Endothelial cell (in vitro differentiated cells): ENCODE measurements at regions not wholly inside any gene's neighbourhood (a gene's known extent, or its start where the extent isn't known, plus 50 kb on each side); places are given as distances from the start of the nearest gene placed in this dataset.

Source experiments
- DNase-seq: peaks from one replicate; pipeline ENCODE4 v3.0.0; 2021; ENCODE audit warnings: low spot score
- H3K27ac Mint-ChIP-seq: one replicate; pipeline ENCODE4 v1.8.0; 2021; ENCODE audit warnings: mixed read lengths, inconsistent platforms; ENCODE audit not compliant: unreplicated experiment
- H3K27me3 Mint-ChIP-seq: one replicate; pipeline ENCODE4 v1.8.0; 2021; ENCODE audit warnings: mild to moderate bottlenecking, moderate library complexity, mixed read lengths, inconsistent platforms; ENCODE audit not compliant: unreplicated experiment
- H3K36me3 Mint-ChIP-seq: one replicate; pipeline ENCODE4 v1.8.0; 2021; ENCODE audit warnings: mild to moderate bottlenecking, low read depth, mixed read lengths, inconsistent platforms; ENCODE audit not compliant: unreplicated experiment
- H3K4me1 Mint-ChIP-seq: one replicate; pipeline ENCODE4 v1.8.0; 2021; ENCODE audit warnings: mild to moderate bottlenecking, mixed read lengths, inconsistent platforms; ENCODE audit not compliant: unreplicated experiment
- H3K4me3 Mint-ChIP-seq: one replicate; pipeline ENCODE4 v1.8.0; 2021; ENCODE audit warnings: mild to moderate bottlenecking, mixed read lengths, inconsistent platforms; ENCODE audit not compliant: unreplicated experiment
- H3K9me3 Mint-ChIP-seq: one replicate; pipeline ENCODE4 v1.8.0; 2021; ENCODE audit warnings: mixed read lengths, inconsistent platforms; ENCODE audit not compliant: unreplicated experiment
- TF ChIP-seq, protein P1 (sequence below): fragments of 200-600 bp; sonication (generic); IDR thresholded peaks from one replicate; pipeline ENCODE4 v1.5.0; 2021; ENCODE audit warnings: antibody characterized with exemption; ENCODE audit not compliant: unreplicated experiment

DNA sequence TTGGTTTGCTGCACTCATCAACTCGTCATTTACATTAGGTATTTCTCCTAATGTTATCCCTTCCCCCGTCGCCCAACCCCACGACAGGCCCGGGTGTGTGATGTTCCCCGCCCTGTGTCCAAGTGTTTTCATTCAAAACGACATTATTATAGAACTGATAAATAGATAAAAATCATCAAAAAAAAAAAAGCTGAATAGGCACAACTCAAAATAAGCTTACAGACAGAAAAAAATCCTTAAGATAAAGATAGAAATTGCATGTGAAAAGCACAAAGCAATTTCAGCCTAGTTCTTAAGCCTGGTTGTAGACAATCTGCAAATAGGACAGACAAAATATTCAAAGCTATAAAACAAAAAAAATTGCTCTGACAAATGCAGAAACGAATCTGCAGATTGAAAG is 142.9 kb upstream of the LNX1 start:
- Mint-ChIP-seq H3K9me3 (no peaks in the 10 kb centered on the region), H3K36me3 (no peaks in the 10 kb centered on the region), H3K4me1 (no peaks in the 10 kb centered on the region), H3K27me3 (peaks cover 3% of the 10 kb centered on the region), H3K4me3 (no peak overlapping the region), H3K27ac (no peak overlapping the region)
- no peak for DNase-seq
- TF ChIP-seq, protein P1, sequence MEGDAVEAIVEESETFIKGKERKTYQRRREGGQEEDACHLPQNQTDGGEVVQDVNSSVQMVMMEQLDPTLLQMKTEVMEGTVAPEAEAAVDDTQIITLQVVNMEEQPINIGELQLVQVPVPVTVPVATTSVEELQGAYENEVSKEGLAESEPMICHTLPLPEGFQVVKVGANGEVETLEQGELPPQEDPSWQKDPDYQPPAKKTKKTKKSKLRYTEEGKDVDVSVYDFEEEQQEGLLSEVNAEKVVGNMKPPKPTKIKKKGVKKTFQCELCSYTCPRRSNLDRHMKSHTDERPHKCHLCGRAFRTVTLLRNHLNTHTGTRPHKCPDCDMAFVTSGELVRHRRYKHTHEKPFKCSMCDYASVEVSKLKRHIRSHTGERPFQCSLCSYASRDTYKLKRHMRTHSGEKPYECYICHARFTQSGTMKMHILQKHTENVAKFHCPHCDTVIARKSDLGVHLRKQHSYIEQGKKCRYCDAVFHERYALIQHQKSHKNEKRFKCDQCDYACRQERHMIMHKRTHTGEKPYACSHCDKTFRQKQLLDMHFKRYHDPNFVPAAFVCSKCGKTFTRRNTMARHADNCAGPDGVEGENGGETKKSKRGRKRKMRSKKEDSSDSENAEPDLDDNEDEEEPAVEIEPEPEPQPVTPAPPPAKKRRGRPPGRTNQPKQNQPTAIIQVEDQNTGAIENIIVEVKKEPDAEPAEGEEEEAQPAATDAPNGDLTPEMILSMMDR: no peak

DNA sequence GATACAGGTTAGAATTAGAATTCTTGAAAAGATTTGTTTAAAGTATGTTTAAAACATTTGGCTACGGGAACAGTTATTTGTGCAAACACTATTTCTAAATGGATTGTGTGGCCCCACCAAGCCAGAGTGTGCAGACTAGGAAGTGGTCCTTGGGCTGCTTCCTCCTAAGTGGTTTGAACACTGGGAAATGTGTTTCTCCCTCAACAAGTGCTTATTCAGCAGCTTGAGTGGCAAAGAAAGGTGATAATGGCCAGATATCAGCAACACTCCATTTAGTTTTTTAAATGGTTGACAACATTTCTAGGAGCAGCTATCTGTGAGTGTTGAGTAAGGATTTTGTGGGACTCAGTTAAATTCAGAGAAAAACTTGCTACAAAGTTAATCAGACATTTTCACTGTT is 141.4 kb upstream of the LNX1 start:
- no peak for DNase-seq
- TF ChIP-seq, protein P1: no peak
- Mint-ChIP-seq H3K4me3 (no peak overlapping the region), H3K9me3 (no peaks in the 10 kb centered on the region), H3K27me3 (peaks cover 3% of the 10 kb centered on the region), H3K36me3 (no peaks in the 10 kb centered on the region), H3K27ac (no peak overlapping the region), H3K4me1 (no peaks in the 10 kb centered on the region)

GRCh38 chr4:53730031-53730805 is 138.9 kb upstream of the LNX1 start:
- DNase-seq: no peak
- H3K9me3 Mint-ChIP-seq: no peaks in the 10 kb centered on the region
- TF ChIP-seq, protein P1: no peak
- H3K27me3 Mint-ChIP-seq: peaks cover 3% of the 10 kb centered on the region
- no peaks in the 10 kb centered on the region for H3K36me3 Mint-ChIP-seq
- H3K27ac Mint-ChIP-seq: no peak overlapping the region
- H3K4me1 Mint-ChIP-seq: no peaks in the 10 kb centered on the region
- H3K4me3 Mint-ChIP-seq: no peak overlapping the region

DNA sequence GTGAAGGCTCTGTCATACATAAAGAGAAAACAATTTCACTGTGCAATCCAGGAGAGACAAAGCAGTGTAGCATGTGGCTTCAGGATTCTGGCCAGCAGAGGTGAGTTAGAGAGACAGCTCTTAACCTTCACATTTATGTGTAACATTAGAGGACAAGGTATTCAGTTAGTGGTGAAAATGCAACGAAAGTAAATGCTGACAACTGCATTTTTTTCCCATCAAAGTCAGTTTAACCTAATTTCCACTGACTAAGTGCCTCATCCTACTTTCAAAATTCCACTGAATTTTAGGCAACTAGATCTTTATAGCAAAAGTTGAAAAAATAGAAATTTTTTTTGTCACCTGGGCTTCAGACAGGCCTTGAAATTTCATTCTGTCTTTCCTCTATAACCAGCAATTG is 130.8 kb upstream of the LNX1 start:
- Mint-ChIP-seq H3K36me3 (peaks cover 4% of the 10 kb centered on the region), H3K4me1 (peaks cover 1% of the 10 kb centered on the region), H3K27me3 (peaks cover 8% of the 10 kb centered on the region), H3K27ac (no peak overlapping the region), H3K4me3 (no peak overlapping the region), H3K9me3 (no peaks in the 10 kb centered on the region)
- TF ChIP-seq, protein P1: no peak
- no peak for DNase-seq

GRCh38 chr4:53721263-53721662 is 130.0 kb upstream of the LNX1 start:
- TF ChIP-seq, protein P1: no peak
- peaks cover 4% of the 10 kb centered on the region for H3K36me3 Mint-ChIP-seq

More at GRCh38 chr4:53721263-53721662, 130.0 kb upstream of the LNX1 start:
- H3K4me3 Mint-ChIP-seq: no peak overlapping the region
- no peaks in the 10 kb centered on the region for H3K9me3 Mint-ChIP-seq
- peaks cover 6% of the 10 kb centered on the region for H3K4me1 Mint-ChIP-seq
- DNase-seq: no peak
- peaks cover 8% of the 10 kb centered on the region for H3K27me3 Mint-ChIP-seq
- H3K27ac Mint-ChIP-seq: no peak overlapping the region
